ENCODE measurements at regions not wholly inside any gene's neighbourhood (a gene's known extent, or its start where the extent isn't known, plus 50 kb on each side); places are given as distances from the start of the nearest gene placed in this dataset.

- no peak overlapping the region for H3K4me3 ChIP-seq (ENCODE audit: low read depth, low read length)
- no peak for TF ChIP-seq CTCF (IDR thresholded peaks at IDR 0.05; ENCODE audit: insufficient read depth, low read depth, low read length)
- DNase-seq (ENCODE audit: low read depth) = peak; percentile 80
Measured at GRCh38 chr1:186575348-186575747, 104.9 kb downstream of the PTGS2 start.

GRCh38 chr1:186574926-186575325, 105.3 kb downstream of the PTGS2 start:
- TF ChIP-seq CTCF (IDR thresholded peaks at IDR 0.05; ENCODE audit: insufficient read depth, low read depth, low read length) = no peak
- no peak overlapping the region for H3K4me3 ChIP-seq (ENCODE audit: low read depth, low read length)
- peak; percentile 43 for DNase-seq (ENCODE audit: low read depth)

GRCh38 chr1:186572509-186572908, 107.7 kb downstream of the PTGS2 start:
- no peak for DNase-seq (ENCODE audit: low read depth)
- TF ChIP-seq CTCF (IDR thresholded peaks at IDR 0.05; ENCODE audit: insufficient read depth, low read depth, low read length) = no peak

GRCh38 chr1:186571771-186572170, 108.5 kb downstream of the PTGS2 start:
- no peak overlapping the region for H3K4me3 ChIP-seq (ENCODE audit: low read depth, low read length)
- DNase-seq (ENCODE audit: low read depth) = no peak
- TF ChIP-seq CTCF (IDR thresholded peaks at IDR 0.05; ENCODE audit: insufficient read depth, low read depth, low read length) = no peak

More at GRCh38 chr1:186572509-186572908, 107.7 kb downstream of the PTGS2 start:
- H3K4me3 ChIP-seq (ENCODE audit: low read depth, low read length) = no peak overlapping the region

GRCh38 chr1:186569856-186570255, 108.9 kb upstream of the PDC start:
- peak; percentile 17 for DNase-seq (ENCODE audit: low read depth)
- no peak for TF ChIP-seq CTCF (IDR thresholded peaks at IDR 0.05; ENCODE audit: insufficient read depth, low read depth, low read length)
- no peak overlapping the region for H3K4me3 ChIP-seq (ENCODE audit: low read depth, low read length)

GRCh38 chr1:186568221-186568620, 107.3 kb upstream of the PDC start:
- no peak for DNase-seq (ENCODE audit: low read depth)
- TF ChIP-seq CTCF (IDR thresholded peaks at IDR 0.05; ENCODE audit: insufficient read depth, low read depth, low read length) = no peak
- no peak overlapping the region for H3K4me3 ChIP-seq (ENCODE audit: low read depth, low read length)

- no peak for DNase-seq (ENCODE audit: low read depth)
- no peak overlapping the region for H3K4me3 ChIP-seq (ENCODE audit: low read depth, low read length)
- no peak for TF ChIP-seq CTCF (IDR thresholded peaks at IDR 0.05; ENCODE audit: insufficient read depth, low read depth, low read length)
Measured at GRCh38 chr1:186566140-186566855, 105.4 kb upstream of the PDC start.
